HG02943 (cell line): ENCODE measurements at regions not wholly inside any gene's neighbourhood (a gene's known extent, or its start where the extent isn't known, plus 50 kb on each side); places are given as distances from the start of the nearest gene placed in this dataset.

Experiments
- ATAC-seq: cut with Tn5 transposase; IDR thresholded peaks from one replicate; pipeline ENCODE4 v1.9.1; 2021; ENCODE audit warnings: mild to moderate bottlenecking, low read depth, moderate library complexity; ENCODE audit not compliant: unreplicated experiment

- ATAC-seq: no peak
Measured at GRCh38 chr20:11186301-11187008, 512.7 kb upstream of the JAG1 start.

- no peak for ATAC-seq
Measured at GRCh38 chr20:11188843-11189603, 515.2 kb upstream of the JAG1 start.

- ATAC-seq: no peak
Measured at GRCh38 chr20:11190741-11191140, 516.9 kb upstream of the JAG1 start.

DNA sequence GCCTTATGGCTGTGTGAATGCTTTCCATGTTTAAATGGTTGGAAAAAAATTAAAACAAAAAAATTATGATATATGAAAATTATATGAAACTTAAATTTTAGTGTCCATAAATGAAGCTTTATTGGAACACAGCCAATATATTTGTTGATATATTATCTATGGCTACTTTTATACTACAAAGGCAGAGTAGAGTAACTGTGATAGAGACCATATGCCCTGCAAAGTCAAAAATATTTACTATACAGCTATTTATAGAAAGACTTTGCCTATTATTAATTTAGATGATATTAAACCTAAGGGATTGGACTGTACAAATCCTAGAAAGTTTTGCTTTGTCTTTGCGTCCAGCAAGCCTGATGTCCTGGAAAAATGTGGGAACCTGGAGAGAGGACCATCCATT is 518.3 kb upstream of the JAG1 start:
- ATAC-seq: no peak

- ATAC-seq: no peak
Measured at GRCh38 chr20:11193241-11193640, 519.4 kb upstream of the JAG1 start.

- no peak for ATAC-seq
Measured at GRCh38 chr20:11195169-11195568, 521.4 kb upstream of the JAG1 start.

DNA sequence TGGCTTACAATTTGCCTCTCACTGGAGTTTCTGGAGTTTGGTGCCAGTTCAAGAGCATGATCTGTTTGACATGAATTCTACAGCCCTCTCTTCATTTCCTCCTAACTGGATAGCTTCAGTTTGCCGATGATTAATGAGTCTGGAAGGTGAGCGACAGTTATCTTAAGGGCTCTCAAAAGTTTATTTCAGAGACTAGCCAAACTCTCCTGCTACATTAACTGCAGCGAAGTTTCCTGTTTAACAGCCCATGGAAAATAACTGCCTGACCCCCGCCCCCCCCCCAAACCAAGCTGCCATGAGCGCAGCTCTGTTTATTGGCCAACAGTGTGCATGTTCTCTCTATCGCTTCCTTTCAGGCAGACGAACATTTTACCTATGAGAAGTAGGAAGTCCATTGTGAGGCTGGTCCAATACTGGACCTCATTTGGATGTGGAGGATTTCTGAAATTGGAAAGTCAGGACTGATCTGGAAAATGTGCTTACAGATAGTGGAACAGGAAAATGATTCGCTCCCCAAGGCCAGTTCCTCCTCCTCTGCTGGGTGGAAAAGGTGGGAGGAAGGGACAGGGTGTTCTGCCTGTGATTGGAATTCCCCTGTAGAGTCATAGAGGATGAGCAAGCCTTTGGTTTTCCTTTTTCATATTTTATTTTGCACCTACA is 522.2 kb upstream of the JAG1 start:
- no peak for ATAC-seq

DNA sequence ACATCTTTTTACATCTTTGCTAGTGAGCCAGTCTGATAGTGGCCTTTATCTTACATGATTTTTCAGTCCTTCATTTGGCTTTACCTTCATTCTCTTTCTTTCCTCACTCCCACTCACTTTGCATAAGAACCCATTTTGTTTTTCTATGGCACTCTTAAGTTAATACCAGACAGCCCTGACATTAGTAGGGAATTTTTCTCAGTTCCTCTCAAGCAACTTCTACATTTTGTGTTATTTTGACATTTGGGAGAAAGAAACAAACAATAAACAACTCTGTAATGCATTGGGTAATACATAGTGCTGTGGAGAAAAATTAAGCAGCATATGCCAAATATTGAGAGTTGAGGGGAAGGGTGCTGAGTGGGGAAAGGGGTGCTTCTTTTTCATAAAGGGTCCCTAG is 524.1 kb upstream of the JAG1 start:
- no peak for ATAC-seq

DNA sequence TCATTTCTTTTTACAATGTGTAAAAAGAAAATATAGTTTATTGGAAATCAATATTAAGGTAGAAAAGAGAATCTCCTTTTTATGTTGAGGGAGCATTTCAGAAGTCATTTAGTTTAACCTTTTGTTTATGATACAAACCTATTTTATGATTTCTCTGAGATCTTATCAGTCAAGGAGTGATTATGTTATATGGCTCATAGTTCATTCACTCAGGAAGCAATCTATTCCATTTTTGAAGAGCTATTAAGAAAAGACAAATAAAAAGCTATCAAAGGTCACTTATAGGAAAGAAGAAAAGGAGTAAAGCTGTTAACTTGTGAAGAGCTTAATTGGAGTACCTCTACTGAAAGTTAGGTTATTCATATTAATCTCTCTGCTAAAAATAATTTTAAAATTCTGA is 526.6 kb upstream of the JAG1 start:
- no peak for ATAC-seq

DNA sequence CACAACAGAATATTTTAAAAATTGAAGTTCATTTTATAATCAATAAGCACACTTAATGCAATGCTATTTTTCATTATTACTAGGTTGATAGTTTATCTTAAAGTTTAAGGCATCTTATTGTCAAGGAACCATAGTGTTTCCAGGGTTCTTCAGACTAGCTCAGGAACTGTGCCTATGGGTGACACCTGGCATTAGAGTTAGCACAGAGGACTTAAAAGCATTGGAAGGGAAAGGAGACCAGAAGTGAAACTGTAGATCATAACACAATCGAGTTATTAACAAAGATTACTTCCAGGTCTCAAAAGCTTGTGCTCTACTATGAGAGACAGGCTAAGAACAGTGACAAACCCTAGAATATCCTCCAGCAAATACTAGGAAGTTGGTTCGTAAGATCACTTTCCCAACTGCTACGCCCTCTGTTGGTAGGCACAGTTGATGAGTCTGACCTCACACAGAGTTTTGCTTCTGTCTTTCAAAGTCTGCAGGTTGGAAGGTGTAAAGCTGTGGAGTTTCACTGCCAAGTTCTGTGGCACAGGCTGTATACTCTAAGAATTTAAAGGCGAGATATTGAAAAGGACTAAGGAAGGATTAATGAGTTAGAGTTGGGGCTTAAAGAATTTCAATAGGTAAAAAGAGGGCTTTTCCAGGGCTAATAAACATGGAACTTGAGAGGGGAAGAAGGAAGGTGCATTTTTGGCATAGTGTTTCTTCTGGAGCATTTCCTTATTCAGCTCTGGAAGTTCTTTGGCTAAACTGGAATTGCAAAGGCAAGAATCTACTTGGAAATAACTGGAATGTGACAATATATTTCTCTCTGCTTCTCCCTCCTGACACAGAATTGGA is 531.3 kb upstream of the JAG1 start:
- peak; percentile 72 for ATAC-seq

GRCh38 chr20:11205769-11206362 is 532.1 kb upstream of the JAG1 start:
- no peak for ATAC-seq

GRCh38 chr20:11207749-11208502 is 534.1 kb upstream of the JAG1 start:
- ATAC-seq: no peak

DNA sequence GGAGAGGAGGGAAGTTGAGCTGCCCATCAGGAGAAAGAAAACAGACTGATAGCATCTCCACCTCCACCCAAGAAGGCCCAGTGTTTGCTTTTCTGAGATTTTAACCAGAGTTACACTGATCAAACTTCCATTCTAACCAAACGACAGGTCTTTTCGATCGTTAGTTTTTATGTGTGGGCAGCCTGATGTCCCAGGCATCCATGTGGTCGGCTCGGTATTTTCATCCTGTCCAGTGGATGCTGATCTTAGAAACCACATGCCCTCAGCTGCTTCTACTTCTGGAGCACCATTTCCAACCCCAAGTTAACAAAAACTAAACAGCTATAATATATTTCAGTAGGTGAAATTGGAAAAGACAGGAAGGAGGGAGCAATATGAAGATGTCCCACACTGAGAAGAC is 536.8 kb upstream of the JAG1 start:
- no peak for ATAC-seq

DNA sequence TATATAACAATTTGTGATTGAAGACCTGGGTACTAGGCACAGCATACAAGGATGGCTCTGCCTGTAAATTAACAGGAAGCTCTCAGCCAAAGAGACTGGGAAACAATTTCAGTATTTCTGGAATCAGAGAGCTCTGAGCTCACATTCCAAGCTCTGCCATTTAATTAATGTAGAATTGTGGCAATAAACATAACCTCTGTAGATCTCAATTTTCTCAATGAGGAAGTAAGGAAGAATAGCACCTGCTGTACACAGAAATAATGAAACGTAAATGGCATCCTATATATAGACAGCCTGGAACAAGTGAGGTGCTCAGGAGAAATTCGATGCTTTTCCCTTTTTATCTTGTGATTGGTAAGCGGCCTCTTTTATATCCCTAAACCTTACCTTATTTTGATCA is 538.5 kb upstream of the JAG1 start:
- ATAC-seq: no peak

- ATAC-seq: no peak
Measured at GRCh38 chr20:11212902-11213301, 539.1 kb upstream of the JAG1 start.

- no peak for ATAC-seq
Measured at GRCh38 chr20:11214256-11214840, 540.5 kb upstream of the JAG1 start.

- no peak for ATAC-seq
Measured at GRCh38 chr20:11216451-11217314, 542.9 kb upstream of the JAG1 start.
